NCI-H82 (cell line): ENCODE measurements at regions not wholly inside any gene's neighbourhood (a gene's known extent, or its start where the extent isn't known, plus 50 kb on each side); places are given as distances from the start of the nearest gene placed in this dataset.

ENCODE experiments used
- DNase-seq: peaks from one replicate; lab custom pipeline; 2025; lab: John Stamatoyannopoulos, UW

DNA sequence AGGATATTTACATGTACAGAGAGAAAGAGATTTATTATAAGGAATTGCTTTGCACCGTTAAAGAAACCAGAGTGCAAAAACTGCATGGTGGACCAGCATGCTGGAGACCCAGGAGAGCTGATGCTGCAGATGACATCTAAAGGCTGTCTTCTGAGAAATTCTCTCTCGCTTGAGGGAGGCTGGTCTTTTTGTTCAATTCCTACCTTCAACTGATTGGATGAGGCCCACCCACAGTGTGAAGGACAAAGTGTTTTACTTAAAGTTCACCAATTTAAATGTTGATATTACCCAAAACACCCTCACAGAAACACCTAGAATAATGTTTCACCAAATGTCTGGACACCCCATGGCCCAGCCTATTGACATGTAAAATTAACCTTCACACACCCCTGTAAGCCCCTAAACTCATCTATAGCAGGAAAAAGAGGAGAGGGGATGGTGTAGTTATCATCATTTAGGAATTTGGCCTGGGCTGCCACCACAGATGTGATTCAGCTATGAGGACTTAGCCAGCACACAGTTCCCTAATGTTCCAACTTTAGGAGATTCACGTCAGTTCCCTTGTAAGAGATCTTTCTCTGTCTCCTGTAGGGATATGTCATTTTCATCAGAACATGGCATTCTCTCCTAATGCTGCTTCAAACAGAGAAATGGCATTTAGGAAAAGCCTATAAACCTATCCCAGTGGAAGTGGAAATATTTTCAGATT is 358.2 kb upstream of the TLE4 start:
- DNase-seq, result no peak

DNA sequence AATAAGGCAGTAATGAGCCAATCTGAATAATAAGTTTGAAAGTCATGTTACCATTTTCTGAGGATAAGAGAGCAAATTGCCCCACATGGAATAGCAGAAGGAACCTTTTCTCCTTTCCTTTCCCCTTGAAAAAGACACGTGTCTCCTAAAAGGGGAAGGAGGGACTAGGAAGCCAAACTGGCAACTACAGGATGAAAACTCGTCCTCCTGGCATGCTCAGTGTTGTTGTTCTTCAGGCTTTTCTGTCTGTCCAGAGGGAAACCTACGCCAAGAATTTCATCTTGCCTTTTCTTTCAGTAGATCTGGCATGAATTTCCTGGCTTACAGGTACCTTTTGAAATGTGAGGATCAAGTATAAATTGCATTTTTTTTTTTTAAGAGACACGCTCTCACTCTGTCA is 355.9 kb upstream of the TLE4 start:
- DNase-seq, result no peak

DNA sequence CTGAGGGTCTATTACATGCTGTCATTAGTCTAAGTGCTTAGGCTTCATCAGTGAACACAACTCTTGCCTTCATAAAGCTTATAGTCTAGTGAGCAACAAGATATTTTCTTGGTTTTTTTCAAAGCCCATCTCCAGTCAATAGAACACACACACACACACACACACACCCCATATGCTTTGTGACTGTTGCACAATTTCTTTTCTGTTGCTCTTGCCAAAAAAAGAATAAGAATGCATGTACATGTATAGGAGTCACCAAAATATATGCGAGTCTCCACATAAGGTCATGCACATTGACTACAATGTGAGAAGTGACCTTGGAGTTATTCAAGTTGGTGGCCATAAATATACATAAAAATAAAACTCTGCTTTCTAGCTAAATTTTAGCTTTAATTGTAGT is 351.5 kb upstream of the TLE4 start:
- DNase-seq, result no peak

DNA sequence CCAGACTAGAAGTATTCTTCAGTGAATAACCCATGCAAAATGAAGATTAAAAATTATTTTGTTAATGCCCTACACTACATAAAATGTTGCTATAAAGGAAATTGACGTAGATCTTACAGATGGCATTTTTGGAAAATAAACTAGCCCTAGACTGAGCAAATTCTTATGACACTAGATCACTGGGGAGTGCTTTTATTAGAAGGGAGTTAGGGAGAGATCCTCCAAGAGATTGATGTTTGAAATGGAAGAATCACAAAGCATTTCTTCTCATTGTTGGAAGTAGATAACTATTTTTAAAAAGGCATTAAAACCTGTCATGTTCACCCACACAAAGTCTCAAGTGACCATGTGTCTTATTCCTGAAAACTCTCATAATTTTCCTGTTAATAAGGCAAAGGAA is 351.1 kb upstream of the TLE4 start:
- no peak for DNase-seq

DNA sequence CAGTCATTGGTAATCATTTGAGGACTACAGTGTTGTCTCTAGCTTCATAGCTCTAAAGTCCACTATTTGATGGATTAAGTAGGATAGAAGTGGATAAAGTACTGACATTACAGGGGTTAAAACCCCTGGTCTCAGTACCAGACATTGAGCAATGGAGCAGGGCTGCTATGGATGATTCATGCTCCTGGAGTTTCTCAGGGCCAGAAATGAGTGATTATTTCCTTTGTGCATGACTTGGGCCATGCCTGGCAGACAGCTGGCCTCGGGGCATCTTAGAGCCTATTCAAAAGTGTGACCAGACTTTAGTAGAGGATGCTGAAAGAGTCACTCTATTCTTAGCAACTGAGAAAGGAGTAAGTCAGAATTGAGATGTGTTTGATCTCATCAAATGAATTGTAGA is 350.7 kb upstream of the TLE4 start:
- no peak for DNase-seq

DNA sequence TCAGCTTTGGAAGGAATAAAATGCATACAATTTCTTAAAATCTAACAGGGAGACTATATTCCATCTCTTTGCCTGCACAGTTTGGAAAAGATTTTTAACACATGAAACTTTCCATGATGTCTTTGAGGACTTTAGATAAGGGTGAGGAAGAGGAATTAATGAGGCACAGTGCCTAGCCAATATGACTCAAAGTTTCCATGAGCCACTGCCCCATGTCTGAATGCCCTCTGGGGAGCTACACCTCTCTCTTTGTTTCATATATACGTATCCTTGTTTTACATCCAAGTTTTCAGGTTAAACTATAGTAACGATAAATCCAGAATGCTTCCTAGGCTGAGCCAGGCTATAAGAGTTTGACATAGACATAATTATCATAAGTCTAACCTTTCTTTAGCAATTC is 349.3 kb upstream of the TLE4 start:
- no peak for DNase-seq

DNA sequence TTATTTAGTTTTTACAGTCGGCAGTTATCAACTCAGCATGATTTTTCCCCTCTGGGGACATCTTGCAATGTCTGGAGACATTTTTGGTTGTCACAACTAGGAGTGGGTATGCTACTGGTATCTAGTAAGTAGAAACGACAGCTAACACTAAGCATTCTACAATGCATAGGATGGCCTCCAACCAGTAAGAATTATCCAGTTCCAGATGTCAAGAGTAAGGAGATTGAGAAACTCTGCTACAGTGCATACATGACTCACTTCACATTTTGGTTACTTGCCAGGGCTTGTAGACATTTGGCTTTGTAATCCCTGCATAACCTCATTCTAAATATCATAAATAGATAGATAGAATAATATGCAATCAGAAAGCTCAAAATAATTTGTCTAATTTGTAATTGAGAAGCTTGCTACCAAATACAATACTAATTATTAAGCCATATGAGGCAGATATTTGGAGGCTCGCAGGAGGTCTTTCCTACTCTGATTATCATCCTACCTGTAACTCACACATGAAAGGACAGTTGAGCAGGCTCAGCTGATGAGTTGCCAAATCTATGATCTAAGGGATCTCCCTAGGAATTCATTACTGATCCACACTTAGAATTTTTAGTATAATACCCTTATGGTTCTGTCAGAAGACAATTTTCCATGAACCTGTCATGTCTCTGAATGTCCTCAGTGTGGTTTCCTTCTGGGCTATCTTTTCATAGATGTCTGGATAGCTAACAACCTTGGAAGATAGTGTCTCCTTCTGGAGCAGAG is 346.9 kb upstream of the TLE4 start:
- no peak for DNase-seq

DNA sequence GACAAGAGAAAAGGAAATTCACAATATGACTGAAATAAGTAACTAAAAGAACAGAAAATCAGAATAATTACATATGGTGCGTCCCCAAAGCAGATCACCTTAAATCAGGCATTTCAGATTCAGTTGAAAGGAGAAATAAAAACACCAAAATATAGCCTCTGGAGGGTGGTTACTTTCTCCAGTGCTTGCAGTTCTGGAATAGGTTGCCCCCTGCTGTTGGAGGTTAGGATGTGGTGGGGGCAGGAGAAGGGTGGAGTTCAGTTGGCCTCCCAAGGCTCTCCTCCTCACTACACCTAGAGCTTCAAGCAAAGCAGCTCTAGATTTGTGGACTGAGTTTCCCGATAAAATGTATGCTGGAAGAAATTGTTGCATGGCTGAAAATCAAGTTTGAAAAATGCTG is 338.2 kb upstream of the TLE4 start:
- peak; percentile 61 for DNase-seq

DNA sequence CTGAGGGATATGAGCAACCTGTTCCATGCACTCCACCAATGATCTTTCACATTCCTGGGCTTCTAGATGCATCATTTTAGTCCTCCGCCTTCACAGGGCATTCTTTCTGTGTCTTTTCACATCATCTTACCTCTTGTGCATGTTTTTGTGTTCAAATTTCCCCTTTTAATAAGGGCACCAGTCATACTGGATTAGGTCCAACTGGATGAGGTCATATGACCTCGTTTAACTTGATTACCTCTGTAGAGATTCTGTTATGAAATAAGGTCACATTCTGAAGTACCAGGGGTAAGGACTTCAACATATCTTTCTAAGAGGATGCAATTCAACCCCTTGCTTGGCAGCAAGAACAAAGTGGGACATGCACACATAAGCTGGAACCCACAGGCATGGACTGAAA is 335.3 kb upstream of the TLE4 start:
- no peak for DNase-seq

DNA sequence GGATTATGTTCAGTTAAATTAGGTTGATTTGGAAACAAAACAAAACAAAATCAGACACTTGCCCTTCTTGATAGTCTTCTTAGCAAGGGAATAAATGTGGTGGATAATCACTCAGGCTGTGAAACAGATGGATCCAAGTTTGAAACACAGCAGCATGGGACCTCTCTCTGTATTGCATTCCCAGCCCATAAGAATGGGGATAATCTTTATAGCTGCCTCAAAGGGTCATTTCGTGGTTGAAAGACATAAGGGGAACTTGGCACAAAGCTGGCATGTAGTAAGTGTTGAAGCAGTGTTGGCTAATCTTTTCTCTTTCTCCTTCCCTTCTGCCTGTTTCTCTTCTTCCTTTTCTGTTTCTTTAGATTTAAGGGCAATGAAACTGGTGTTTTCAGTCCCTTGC is 333.9 kb upstream of the TLE4 start:
- no peak for DNase-seq

DNA sequence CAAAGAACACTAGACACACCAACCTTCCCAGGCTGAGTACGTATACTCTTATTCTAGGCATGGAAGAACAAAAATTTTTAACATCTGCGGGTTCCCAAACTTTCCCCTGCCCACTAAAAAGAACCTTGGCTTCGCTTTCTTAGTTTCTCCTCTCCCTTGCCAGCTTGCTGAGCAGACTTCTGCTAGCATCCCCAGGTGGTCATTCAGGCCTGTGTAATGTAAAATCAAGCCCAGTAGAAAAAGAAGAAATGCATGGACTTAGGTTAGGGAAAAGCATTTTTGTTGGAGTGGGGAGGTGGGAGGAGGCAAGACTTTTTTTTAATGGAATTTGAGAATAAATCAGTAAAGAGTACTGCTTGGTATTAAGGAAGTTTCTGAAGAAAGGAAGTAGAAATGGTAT is 331.0 kb upstream of the TLE4 start:
- DNase-seq, result no peak

DNA sequence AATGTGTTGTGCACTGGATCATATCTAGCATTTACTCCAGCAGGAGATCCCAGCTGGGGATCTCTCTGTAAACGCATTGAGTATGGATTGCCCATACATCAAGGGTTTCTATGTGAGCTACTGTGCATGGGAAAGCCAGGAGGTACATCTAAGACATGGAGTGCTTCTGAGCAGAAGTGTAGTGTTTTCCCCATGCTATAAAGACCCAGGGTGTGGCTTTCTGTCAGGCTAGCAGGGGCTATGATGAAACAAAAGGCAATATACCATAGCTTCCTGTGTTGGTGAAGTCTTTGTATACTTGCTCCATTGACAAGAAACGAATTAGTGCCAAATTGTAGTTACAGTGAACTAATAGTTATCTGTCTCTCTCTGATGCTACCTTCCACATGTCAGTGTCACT is 329.3 kb upstream of the TLE4 start:
- no peak for DNase-seq

DNA sequence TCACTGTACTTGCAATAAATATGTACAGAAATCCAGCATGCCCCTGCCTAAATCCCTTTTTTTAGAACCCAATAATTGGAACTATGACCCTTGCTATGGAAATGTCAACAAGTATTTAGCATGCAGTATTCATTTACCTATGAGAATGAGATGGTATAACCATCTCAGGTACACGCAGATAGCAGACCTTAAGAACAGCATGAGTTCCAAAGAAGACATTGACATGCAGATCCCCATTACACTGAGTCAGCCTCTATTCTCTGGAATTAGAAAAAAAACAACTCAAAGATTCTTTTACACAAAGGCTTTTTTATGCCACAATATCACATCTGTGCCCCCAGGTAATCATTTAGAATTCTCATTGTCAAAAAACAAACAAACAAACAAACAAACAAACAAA is 325.6 kb upstream of the TLE4 start:
- no peak for DNase-seq

DNA sequence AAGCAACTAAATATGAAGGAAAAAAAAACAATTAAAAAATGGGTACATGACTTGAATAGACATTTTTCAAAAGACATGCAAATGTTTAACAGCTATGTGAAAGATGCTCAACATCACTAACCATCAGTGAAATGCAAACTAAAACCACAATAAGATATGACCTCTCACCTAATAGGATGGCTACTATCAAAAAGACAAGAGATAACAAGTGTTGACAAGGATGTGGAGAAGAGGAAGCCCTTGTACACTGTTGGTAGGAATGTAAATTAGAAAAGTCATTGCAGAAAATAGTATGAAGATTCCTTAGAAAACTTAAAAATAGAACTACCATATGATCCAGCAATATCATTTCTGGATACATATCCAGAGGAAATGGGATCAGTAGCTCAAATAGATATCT is 324.7 kb upstream of the TLE4 start:
- no peak for DNase-seq

DNA sequence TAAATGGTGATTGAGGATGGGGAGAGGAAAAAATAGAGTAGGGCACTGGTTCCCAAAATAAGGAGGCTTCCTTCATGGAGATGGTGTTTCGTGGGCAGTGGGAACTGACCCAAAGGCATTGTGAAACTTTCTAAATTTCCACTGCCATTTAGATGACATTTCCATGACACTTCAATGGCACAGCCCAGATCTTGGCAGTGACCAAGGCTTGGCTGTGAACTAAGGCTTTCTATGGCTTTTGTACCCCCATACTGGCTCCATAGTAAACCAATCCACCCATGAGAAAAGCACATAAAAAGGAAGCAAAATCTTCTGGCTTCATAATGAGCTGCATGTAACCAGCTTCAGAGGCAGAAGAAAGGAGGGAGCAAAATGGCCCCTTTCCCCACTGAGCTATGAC is 321.0 kb upstream of the TLE4 start:
- no peak for DNase-seq

DNA sequence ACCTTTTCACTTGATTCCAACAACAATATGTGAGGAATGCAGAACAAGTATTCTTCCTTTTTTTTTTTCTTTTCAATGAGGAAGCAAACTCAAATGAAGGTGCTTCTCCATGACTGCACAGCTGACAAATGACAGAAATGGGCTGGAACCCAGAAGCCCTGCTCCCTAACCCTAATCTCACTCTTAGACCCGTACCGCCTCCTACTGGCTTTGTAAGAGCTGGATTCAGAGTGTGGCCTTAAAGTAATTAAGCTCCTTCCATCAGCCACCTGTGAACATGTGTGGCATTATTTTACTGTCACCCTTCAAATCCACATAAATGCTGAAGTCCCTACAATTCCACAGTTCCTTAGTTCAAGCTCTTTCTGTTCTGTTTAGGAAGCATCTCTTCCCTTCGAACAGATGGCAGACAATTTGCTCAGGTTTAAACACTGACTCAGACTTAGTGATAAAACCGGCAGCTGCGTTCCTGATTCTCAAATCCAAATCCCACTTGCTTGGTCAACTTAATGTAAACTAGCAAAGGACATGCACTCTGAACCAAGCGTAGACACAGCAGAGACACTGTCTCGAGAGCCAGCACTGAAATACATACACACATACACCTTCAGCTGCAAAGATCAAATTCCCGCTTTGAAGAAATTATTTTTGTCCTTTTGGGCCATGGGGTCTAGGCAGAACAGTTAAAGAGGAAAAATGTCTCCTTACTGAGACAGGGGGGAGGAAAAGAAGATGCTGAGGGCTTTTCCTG is 316.7 kb upstream of the TLE4 start:
- DNase-seq, result peak; percentile 88

DNA sequence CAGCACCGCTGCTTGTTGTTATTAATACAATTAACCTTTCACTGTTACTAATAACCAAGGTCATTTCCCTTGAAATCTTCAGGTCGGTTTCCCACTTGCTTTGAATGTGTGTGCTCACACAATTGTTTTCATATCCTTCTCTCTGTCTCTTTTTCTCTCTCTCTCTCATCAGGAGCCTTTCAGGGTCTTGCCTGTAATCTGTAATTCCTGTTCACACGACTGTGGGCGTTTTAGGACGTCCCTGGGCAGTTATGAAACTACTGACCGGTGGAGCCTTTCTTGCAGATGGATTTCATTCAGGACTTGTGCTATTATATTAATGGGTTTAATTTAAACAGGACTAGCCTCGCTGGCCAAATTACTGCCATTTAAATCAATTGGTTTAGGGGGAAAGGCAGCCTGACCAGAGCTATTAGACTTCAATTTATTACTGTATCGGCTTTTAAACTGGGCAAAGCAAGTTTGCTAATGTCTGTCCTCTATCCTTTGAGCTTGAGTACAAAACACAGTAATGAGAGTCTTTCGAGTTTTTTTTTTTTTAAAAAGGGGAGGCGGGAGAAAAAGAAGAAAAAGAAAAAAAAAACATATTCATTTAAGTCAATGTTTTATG is 316.0 kb upstream of the TLE4 start:
- DNase-seq, result no peak

DNA sequence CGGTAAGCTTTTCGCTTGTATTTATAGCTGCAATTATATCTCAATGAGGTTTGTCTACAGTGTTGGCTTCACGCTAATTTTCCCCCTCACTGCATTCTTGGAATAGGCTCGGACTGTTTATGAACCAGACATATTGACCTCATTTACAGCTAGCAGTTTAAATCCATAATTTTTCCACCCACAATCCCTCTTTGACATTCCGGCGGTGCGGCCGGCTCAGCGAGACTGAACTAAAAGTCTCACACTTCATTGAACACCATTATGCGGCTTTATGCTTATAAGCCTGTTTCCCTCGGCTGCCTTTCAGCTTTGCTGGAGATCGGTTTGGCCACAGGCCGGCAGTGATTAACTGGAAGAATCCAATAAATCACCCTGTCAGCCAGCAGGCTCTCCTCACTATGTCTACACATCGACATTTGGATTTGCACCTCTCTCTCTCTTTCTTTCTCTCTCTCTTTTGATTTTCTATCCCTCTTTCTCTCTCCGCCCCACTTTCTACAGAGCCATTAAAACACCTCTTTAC is 315.0 kb upstream of the TLE4 start:
- DNase-seq, result peak; percentile 97

DNA sequence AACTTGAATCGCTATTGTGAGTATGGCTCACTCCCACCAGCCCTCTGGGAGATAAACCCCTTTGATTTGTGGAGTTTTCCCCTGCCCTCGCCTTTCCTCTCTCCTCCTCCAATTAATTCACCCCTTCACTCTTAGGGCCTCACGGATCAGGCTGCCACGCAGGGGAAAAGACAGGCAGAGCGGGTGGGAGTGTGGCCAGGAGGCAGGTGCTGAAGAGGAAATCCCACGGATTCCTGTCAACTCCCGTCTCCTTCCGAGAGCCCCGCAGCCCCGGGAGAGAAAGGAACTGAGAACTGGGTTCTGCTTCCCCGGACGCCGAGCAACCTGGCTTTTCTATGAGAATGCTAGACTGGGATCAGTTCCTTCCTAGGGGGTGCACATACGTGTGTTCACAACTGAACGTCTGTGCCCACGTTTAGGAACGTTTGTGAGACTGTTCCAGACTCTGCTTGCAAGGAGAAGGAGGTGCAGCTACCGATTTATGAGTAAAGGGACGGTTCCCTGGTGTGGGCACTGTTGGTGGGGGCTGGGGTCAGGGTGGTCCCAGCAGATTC is 314.5 kb upstream of the TLE4 start:
- peak; percentile 80 for DNase-seq

DNA sequence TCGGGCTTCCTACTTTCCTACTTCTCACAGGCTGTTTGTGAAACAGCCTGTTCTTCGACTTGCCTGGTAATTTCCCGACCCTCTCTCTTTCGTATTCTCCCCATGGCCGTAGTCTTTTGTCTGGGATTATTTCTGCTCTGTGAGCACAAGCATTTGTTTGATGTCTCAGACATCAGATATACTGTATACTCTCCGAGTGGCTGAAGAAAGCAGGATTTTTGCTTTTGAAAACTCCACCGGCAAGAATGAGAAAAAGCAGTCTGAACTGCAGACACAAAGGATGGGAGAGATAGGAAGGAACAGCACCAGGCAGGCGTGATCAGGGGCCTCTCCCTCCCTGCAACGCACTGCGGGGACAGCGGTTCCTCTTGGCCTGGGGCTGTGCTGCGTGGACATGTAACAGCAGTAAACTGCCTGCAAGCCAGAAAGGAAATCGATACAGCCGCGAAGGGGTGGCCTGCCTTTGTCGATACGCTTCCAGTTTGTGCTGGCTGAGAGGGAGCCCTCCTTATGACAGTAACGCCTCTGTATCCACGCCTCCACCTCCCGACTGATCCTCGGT is 313.9 kb upstream of the TLE4 start:
- no peak for DNase-seq

DNA sequence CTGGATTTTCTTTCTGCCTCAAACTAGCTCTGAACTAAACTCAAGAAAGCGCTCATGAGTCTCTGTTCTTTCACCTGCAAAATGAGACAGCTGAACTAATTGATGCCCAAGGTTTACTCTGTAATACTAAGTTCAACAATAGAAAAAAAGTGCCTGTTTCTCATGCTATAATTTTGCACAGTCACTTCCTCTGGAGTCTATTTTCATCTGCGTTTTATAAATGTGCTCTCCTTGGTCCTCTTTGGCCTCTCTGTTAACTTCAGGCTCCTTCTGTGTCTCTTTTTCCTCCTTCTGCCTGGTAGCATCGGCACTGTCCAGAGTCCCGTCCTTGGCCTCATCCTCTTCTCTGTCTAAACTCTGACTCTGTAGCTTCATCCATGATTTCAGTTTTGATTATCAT is 311.9 kb upstream of the TLE4 start:
- no peak for DNase-seq

DNA sequence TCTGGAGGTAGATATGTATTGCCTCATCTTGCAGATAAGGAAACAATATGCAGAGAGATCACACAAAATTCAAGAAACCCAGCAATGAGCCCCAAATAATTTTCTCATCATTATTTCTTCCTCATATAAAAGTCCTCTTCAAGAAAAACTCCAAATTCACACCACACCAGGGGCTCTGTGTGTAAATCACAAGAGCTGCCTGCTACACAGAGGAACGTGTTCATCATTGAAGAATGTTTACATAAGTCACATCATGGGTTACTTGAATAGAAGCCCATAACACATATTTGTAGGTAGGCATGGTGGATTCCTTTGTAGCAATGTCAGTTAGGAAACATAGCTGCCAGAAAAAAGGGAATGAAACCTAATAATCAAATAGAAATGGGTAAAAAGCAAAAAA is 308.1 kb upstream of the TLE4 start:
- no peak for DNase-seq
